HG02840 (cell line): ENCODE measurements at regions not wholly inside any gene's neighbourhood (a gene's known extent, or its start where the extent isn't known, plus 50 kb on each side); places are given as distances from the start of the nearest gene placed in this dataset.

Experiments used
- ATAC-seq: cut with Tn5 transposase; IDR thresholded peaks from one replicate; pipeline ENCODE4 v1.9.1; 2021; ENCODE audit warnings: mild to moderate bottlenecking, moderate library complexity, moderate number of reproducible peaks; ENCODE audit not compliant: unreplicated experiment, low FRiP score

DNA sequence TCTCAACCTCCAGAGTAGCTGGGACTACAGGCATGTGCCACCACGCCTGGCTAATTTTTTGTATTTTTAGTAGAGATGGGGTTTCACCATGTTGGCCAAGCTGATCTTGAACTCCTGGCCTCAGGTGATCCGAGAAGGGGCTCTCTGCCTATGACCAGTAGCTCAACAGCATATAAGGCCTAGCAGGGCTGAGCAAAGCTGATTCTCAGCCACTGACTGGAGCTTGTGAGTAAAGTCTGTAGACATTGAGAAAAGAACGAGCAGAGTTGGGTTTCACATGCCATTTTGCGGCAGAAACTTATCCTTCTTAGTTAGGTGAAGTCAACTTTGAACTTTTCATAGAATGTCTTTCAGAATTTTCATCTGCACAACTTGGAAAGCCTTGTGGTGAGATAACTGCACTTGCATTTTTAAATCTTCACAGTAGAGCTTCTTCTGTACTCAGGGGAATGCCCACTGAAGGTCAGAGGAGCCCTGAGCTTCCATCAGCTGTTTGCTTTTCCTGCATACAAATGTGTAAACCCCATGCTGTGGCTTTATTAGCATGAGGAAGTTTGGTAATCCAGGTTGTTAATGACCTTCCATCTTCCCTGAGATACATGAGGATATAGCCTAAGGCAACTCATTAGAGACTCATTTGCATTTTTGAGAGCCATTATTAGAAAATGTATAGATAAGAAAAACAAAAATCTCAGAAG, 602.4 kb downstream of the METTL4 start:
- no peak for ATAC-seq

DNA sequence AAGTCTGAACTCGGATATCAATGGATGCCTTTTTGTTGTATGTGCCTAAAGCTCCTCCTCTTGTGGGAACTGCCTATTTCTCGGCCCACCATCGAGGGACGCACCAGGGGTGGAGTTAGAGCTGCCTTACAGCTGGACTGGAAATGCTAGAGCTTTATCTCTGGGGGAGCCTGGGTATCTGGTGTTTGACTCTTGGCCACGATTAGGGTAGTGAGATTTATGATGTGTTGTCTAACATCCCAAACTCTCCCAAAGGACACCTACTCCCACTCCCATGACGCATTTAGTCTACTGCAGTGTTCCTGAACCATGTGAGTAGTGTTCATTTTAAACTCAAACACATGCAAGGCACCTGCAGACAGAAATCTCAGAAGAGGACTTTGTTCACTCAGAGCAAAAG, 594.8 kb downstream of the METTL4 start:
- ATAC-seq = no peak

DNA sequence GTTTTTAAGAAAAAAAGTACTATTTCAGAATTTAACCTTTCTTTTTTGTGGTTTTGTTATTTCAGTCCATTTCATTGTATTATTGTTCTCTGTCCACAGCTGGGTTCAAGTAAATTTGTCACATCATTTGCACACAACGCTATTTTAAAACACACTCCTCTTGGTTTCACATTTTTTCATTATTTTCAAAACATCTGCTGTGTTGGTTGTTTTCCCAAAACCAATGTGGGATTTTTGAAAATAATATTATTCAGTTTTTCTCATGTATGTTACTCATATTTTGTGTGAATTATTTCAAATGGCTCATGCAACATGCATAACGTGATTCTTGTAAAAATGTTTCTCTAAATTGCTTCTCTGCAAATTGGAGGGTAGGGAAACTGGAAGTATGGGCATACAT, 589.2 kb downstream of the METTL4 start:
- ATAC-seq = no peak

DNA sequence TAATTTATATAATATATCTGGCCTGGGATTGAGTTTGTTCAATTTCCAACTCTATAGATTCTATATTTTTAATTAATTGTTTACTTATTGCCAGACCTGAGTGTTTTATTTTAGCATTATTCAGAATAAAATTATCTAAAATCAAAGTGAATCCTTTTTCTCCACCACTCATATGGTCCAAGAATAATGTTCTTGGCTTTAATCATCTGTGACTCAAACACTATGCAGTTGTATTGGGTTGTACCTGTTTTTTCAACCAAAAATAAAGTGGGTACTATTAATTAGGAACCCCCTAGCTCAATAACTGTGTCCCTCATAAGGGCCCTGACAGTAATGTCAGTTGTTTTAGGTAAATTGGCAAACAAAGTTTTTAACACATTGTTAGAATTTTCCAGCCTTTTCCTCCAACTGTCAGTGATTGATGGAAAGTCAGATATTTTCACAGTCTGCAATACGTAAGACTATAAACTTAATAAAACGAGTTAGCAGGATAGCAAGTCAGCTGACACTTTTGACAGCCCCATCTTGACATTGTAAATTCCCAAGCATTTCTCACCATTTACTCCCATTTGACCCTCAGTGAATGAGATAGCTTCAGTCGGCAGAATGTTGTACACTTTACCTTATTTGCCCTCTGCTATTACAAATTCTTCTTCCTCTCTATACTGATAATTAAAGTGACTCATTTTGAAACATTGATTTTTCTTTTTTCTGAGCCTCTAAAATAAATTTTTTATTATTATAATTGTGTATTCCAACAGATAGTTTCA, 587.4 kb downstream of the METTL4 start:
- ATAC-seq = no peak

DNA sequence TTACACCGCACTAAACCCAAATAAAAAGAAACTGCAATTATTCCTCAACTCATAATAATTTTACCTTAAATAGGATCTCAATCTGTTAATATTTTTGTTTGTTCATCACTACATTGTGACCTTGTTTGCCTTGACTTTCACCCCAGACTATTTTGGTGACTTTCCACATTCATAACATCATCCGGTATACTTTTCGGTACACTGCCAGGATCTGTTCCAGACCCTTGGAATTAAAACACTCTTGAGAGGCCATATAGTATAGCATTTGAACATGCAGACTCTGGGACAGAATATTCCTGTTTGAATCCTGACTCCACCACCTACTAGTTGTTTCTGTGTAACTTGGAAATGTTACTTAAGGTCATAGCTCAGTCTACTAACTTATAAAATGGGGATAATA, 577.4 kb downstream of the METTL4 start:
- ATAC-seq = no peak

DNA sequence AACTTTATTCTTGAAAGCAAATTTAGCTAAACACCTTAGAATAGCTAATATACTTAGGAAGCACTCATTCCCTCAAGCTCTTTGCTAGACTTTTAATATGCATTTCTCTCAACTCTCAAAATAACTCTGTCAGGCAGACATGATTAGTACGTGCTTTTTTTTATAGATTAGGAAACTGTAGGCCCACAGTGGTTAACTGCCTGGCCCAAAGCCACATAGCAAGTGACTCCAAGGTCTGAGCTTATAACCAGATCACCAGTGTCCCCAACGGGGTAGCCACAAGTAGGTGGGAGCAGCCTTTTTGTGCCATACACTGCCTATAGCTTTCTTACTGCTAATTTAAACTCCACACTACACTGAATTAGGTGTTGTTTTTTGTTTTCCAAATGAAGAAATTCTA, 576.8 kb downstream of the METTL4 start:
- ATAC-seq = no peak

DNA sequence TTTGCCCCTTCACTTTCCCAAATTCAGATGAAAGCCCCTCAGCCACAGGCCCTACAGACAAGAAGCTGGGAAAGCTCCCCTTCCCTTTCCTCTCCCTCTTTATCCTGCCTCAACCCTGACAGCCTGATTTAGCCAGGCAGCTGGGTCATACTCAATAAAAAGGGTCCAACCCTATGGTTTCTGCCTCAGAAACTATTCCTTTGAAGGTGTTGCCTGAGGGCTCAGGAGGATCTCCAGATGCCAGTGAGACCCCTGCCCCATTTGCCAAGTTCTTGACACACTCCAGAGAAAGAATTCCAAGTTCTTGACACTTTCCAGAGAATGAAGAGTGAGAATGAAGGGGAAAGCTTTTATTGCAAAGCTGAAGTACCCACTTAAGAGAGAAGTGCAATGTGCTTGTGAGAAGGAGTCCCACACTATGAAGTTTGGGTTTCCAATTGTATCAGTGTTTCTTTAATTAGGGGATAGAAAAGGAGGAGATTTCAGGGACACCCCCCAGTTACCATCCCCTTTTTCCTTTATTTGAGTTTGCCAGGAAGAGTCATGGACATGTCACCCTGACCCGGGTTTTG, 576.2 kb downstream of the METTL4 start:
- no peak for ATAC-seq

DNA sequence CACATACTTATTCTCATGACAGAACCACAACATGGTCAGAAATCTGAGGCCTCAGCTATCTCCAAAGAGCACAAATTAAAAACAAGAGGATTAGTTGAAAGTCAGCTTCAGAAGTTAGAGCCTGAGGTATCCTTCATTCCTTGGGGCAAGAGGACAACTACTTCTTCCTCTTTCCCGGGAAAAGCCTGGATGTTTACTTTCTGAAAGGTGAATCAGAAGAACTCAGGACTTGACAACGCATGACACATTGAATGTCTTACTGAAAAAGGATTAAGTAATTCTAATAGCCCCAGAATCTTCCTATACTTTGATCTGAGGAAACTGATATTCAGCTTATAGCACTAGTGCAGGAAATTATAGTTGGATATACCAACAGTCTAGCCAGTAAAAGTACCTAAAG, 573.2 kb downstream of the METTL4 start:
- ATAC-seq = no peak

DNA sequence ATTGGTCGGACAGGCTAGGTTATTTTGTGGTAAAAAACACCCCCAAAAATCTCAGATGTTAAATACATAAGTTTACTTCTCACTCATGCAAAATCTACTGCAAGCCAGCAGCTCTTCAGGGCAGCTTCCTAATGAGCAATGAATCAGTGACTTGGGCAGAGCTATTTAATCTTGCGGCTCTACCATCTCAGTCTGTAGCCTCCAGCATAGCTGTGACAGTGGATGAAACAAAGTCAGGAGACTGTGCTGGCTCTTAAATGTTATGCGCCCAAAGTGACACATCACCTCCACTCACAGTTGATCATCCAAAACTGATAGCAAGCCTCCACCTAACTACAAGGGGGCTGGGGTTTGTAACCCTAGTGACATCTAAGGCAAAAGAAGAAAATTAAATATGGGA, 571.9 kb downstream of the METTL4 start:
- no peak for ATAC-seq

DNA sequence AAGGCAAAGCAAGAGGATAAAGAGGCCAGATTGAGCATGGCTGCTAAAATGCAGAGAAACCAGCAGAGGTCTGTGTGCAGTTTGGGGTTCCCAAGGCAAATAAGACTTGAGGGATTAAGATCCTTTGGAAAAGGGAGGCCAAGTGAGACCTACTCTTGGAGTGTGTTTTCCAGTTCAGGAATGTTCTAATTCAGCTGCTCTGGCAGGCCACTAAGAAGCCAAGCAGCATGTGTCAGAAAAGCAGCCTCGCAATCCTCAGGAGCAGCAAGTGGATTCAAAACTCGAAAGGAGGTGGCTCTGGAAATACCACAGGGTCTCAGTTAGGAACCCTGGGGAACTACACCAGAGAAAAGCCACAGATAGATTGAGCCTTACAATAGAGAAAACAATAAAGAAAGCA, 569.2 kb downstream of the METTL4 start:
- ATAC-seq = no peak

DNA sequence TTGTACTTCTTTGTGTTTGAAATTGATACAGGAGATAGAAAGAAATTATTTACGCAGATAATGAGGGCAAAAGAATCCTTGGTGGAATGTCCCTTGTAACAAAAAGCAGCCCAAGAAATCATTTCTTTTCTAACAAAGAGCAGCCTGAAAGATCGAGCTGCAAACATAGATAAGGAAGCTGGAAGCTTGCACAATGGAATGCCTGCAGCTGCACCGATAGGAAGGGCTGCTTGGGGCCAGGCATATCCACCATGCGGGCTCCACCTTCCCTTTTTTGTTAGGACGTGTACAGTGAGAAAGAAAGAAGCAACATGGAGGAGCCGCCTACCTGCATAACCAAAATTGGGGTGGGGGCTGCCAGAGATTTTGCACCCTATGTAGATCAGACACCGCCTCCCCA, 568.7 kb downstream of the METTL4 start:
- ATAC-seq = no peak

DNA sequence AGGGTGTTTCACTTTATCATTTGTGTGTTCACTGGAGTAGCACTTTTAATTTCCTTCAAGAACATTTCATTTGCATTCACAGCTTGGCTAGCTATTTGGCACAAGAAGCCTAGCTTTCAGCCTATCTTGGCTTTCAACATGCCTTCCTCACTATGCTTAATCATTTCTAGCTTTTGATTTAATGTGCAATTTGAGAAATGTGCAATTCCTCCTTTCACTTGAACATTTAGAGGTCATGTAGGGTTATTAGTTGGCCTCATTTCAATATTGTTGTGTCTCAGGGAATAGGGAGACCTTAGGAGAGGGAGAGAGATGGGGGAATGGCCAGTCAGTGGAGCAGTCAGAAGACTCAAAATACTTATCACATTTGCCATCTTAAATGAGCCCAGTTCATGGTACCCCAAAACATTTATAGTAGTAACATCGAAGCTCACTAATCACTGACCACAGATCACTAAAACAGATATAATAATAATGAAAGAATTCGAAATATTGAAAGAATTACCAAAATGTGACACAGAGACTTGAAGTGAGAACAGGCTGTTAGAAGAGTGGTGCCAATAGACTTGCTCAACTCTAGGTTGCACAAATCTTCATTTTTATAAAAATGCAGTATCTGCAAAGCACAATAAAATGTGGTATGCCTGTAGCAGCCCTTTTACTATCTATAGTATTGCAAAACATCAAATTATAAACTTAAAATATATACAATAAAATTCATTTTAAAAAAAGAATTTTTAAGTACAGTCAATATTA, 561.2 kb downstream of the METTL4 start:
- ATAC-seq = no peak

DNA sequence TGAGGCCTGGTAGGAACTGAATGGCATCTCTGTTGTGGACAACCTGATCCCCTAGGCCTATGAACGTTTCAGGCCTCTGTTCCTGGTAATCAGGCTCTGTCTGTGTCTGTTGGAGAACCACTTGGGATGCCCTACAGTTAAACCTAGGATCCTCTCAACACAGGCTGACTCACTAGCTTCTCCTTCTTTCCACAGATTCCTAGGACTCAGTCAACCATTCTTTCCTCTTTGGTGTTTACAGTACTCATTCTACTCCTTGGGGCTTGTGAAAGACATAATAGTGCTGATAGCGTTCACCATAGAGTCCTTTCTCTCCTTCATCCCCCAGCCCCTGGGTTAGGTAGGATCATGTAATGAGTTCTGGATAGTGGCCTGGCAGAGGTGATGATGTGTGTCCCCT, 544.3 kb downstream of the METTL4 start:
- no peak for ATAC-seq

DNA sequence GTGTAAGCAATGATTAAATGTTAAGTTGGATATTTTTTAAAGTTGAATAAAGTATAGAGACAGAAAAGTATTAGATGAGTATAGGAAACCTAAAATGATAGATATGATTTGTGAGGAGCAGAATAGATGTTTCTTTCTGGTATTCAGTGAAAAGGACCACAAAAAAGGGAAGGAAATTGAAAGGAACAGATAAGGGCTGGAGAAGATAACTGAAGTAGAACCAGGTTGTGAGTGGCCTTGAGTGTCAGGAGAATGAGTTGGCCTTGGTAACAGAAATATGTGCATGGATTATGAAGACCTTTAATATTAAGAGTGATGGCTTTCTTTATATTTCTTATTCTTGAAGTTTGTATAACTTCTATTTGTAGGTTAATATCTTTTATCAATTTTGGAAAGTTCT, 543.5 kb downstream of the METTL4 start:
- ATAC-seq = no peak

DNA sequence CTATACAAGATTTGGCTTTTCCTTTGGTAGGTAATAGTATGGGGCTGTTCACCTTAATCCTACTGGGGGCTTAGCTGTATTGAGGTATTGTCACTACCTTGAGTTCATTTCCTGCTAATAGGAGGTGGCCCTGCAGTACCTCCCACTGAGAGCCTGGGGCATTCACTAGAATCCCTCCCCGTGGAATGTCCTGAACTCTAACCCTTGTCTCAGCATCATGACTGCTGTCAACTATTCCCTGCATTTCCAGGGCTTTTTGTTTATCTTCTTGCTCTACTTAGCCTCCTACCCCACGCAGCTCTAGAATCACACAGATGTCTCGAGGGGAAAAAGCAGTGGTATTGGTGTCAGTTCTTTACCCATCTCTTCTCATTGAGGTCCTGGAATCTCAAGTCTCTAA, 542.3 kb downstream of the METTL4 start:
- no peak for ATAC-seq

DNA sequence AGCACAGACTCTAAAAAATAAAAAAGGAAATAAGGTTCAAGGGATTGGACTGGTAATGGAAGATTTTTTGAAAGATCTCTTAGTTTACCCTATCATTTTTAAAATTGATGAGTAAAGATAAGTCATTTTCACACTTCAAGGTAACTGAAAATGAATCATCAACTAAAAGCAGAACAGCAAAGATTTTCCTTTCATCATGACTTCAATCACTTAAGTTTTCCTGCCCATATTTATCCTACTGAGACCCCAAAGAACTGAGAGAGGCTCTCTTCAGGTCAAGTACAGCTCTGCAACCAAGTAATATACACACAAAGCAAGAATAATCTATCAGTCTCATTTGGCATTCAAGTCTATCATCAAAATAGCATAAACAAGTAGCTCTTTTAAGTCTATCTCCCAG, 540.7 kb downstream of the METTL4 start:
- ATAC-seq = no peak

DNA sequence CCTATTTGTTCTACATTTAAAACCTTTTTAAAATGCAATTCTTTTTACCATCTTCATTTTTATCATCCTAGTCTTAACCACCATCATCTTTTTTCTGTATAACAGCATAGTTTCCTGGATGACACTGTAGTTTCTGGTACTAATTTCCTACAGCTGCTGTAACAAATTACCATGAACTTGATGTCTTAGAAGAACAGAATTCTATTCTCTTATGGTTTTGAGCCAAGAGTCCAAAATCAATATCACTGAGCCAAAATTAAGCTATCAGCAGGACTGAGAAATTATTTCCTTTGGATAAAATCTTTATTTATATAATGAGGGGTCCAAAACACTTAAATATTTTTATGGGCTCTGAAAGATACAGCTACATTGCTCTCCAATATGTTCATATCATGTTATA, 539.3 kb downstream of the METTL4 start:
- ATAC-seq = no peak

DNA sequence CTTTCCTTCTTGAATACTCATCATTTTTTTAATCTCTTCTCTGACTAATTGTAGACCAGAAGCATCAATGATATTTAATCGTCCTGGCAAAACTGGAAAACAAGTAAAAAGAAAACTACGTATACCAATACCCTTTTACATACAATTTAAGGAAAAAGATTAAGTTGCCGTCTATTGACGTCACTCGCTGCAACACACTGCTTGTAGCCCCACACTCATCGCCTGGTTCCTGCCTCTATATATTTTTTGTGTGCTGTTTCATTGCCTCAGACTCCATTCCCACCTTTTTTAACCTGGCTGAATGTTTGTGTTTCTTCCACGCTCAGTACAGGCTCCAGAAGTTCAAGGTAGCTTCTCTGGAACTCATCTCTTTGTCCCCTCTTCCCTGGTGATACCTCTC, 536.2 kb downstream of the METTL4 start:
- ATAC-seq = no peak

DNA sequence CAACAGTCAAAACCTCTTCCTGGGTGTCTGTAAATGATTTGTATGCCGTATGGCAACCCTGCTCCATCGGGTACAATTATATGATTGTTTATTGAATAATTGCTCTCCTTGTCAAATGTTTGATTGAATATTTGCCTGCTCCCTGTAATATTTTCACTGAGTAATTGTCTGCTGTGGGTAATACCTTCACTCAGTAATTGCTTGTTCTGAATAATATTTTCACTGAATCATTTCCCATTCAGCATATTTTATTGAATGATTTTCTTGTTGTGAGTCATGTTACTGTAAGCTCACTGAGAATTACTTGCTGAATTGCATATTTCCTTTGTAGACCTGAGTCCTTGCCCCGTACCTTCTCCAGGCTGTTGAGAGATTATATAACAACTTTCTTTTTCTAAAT, 535.2 kb downstream of the METTL4 start:
- ATAC-seq = no peak

DNA sequence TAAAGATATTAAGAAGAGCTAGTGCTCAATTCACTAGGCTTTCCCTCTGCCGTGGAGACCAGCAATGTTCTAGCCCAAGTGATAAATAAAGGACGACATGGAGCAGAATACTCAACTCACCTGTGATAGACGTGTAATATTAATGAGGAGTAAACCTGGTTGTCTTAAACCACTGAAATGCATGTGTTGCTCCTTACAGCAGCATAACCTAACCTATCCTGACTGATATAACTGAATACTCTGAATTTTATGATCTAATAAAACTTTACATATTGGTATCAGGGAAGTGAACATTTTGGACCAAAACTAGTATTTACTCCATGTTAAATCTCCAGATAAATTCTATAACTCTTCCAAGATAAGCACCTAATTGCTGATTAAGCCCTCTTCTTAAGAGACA, 531.0 kb downstream of the METTL4 start:
- ATAC-seq = no peak

DNA sequence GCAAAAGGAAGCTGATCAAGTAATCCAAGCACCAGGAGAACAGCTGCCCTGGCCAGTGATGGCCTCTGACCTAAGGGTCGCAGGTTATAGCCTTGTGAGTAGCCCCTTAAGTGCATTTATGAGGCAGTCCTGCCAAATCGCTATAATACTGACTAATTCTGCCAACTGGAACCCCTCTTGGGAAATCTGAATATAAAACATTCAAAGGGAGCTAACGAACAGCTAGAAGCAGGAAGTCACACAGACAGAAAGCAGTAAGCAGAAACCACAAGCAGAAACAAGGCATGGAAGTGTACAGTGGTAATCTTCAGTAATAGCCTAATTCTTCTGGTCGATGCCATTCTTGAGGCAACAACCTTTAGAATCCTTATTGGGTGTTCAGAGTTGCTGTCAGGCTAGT, 521.3 kb downstream of the METTL4 start:
- ATAC-seq = no peak
